Urothelium cell line (cell line): ENCODE measurements at regions not wholly inside any gene's neighbourhood (a gene's known extent, or its start where the extent isn't known, plus 50 kb on each side); places are given as distances from the start of the nearest gene placed in this dataset.

Experiments
- DNase-seq: peaks from one replicate; pipeline ENCODE4 v3.0.0; 2011; ENCODE audit warnings: low spot score, mixed read lengths
- FAIRE-seq: peaks from 2 replicates; lab custom pipeline; 2011; peaks lifted over from hg19 to GRCh38; lab: Jason Lieb, UNC

DNA sequence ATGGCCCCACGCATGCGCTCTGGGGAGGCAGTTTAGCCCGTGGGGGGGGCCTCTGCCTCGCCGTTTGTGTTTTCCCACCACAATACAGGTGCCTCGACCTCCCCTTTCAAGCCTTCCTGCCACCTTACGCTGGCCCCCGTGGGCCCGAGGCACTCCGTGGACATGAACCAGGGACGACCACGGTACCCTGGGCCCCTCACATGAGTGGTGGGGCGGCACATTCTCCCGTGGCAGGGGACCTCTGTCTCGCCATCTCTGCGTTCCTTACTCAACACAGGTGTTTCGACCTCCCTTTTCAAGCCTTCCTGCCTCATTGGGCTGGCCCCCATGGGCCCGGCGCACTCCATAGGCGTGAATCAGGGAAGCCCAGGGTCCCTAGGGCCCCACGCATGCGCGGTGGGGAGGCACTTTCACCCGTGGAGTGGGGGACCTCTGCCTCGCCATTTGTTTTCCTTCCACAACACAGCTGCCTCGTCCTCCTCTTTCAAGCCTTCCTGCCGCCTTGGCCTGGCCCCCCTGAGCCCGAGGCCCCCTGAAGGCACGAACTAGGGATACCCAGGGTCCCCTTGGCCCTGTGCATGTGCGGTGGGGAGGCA lies 339.5 kb downstream of the ALG10 start:
- peak; percentile 37 for FAIRE-seq

GRCh38 chr12:34363050-34363673 lies 340.9 kb downstream of the ALG10 start:
- FAIRE-seq (peak; percentile 79), DNase-seq (peak; percentile 87)

More for the DNA sequence above, 339.5 kb downstream of the ALG10 start:
- no peak for DNase-seq

DNA sequence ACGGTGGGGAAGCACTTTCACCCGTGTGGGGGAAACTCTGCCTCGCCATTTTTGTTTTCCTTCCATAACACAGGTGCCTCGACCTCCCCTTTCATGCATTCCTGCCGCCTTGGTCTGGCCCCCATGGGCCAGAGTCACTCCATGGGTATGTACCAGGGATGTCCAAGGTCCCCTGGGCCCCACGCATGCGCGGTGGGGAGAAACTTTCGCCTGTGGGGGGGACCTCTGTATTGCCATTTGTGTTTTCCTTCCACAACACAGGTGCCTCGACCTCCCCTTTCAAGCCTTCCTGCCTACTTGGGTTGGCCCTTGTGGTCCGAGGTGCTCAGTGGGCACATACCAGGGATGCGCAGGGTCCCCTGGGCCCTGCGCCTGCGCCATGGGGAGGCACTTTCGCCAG lies 345.8 kb downstream of the ALG10 start:
- no peak for FAIRE-seq
- DNase-seq = no peak

DNA sequence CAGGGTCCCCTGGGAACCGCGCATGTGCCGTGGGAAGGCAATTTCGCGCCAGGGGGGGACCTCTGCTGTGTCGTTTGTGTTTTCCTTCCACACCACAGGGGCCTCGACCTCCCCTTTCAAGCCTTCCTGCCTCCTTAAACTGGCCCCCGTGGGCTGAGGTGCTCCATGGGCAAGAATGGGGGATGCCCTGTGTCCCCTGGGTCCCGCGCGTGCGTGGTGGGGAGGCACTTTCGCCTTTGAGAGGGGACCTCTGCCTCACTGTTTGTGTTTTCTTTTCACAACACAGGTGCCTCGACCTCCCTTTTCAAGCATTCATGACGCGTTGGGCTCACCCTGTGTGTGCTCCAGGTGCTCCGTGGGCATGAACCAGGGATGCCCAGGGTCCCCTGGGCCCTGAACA lies 348.8 kb downstream of the ALG10 start:
- FAIRE-seq = no peak

GRCh38 chr12:34372003-34372402 lies 349.7 kb downstream of the ALG10 start:
- DNase-seq (no peak), FAIRE-seq (no peak)

More for the DNA sequence above, 348.8 kb downstream of the ALG10 start:
- DNase-seq = no peak

DNA sequence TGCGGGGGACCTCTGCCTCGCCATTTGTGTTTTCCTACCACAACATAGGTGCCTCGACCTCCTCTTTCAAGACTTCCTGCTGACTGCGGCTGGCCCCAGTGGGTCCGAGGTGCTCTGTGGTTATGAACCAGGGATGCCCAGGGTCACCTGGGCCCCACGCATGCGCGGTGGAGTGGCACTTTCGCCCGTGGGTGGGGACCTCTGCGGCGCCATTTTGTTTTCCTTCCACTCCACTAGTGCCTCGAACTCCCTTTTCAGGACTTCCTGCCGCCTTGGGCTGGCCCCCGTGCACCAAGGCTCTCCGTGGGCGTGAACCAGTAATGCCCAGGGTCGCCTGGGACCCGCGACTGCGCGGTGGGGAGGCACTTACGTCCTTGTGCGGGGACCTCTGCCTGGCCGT lies 351.6 kb downstream of the ALG10 start:
- FAIRE-seq (no peak), DNase-seq (no peak)

DNA sequence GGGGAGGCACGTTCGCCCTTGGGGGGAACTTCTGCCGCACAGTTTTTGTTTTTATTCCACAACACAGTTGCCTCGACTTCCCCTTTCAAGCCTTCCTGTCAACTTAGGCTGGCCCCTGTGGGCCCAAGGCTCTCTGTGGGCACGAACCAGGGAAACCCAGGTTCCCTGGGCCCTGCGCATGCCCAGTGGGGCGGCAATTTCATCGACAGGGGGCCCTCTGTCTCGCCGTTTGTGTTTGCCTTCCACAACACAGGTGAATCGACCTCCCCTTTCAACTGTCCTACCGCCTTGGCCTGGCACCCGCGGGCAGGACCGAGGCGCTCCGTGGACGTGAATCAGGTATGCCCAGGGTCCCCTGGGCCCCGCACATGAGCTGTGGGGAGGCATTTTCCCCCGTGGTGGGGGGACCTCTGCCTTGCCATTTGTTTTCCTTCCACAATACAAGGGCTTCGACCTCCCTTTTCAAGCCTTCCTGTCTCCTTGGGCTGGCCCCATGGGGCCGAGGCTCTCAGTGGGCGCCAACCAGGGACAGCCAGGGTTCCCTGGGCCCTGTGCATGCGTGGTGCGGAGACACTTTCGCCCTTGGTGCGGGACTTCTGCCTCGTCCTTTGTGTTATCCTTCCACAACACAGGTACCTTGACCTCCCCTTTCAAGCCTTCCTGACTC lies 354.0 kb downstream of the ALG10 start:
- FAIRE-seq (no peak), DNase-seq (no peak)

DNA sequence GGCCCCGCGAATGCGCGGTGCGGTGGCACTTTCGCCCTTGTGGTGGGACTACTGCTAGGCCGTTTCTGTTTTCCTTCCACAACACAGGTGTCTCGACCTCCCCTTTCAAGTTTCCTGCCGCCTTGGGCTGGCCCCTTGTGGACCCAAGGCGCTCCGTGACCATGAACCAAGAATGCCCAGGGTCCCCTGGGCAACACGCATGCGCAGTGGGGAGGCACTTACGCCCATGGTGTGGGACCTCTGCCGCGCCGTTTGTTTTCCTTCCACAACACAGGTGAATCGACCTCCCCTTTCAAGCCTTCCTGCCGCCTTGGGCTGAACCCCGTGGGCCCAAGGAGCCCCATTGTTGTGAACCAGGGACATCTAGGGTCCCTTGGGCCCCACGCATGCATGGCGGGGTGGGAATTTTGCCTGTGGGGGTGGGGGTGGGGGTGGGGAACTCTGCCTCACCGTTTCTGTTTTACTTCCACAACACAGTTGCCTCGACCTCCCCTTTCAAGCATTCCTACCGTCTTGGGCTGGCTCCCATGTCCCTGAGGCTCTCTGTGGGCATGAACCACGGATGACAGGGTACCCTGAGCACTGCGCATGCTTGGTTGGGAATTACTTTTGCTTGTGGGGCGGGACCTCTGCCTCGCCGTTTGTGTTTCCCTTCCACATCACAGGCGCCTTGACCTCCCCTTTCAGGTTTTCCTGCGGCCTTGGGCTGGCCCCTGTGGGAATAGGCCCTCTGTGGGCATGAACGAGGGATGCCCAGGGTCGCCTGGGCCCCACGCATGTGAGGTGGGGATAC lies 355.1 kb downstream of the ALG10 start:
- DNase-seq = no peak
- FAIRE-seq = no peak

GRCh38 chr12:34379142-34379541 lies 356.8 kb downstream of the ALG10 start:
- FAIRE-seq (peak; percentile 93), DNase-seq (peak; percentile 23)

DNA sequence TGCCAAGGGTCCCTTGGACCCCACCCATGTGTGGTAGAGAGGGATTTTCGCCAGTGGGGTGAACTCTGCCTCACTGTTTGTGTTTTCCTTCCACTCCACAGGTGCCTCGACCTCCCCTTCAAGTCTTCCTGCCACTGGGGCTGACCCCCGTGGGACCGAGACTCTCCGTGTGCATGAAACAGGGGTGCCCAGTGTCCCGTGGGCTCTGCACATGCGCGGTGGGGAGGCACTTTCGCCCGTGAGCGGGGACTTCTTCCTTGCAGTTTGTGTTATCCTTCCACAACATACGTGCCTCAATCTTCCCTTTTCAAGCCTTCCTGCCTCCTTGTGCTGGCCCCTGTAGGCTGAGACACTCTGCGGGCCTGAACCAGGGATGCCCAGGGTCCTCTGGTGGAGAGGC lies 362.4 kb downstream of the ALG10 start:
- FAIRE-seq = no peak
- no peak for DNase-seq

- no peak for DNase-seq
- FAIRE-seq = no peak
Observed at GRCh38 chr12:34386016-34386415, 363.7 kb downstream of the ALG10 start.

DNA sequence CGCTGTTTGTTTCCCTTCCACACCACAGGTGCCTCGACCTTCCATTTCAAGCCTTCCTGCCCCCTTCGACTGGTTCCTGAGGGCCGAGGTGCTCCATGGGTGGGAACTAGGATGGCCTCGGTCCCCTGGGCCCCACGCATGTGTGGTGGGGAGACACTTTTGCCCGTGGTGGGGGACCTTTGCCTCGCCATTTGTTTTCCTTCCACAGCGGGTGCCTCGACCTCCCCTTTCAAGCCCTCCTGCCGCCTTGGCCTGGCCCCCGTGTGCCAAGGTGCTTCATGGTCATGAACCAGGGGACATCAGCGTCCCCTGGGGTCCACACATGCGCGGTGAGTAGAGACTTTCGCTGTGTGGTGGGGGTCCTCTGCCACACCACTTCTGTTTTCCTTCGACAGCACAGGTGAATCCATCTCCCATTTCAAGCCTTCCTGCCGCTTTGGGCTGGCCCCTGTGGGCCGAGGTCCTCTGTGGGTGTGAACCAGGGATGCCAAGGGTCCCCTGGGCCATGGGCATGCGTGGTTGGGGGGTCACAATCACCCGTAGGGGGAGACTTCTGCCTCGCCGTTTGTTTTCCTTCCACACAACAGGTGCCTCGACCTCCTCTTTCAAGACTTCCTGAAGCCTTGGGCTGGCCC lies 364.4 kb downstream of the ALG10 start:
- no peak for FAIRE-seq
- DNase-seq = no peak

DNA sequence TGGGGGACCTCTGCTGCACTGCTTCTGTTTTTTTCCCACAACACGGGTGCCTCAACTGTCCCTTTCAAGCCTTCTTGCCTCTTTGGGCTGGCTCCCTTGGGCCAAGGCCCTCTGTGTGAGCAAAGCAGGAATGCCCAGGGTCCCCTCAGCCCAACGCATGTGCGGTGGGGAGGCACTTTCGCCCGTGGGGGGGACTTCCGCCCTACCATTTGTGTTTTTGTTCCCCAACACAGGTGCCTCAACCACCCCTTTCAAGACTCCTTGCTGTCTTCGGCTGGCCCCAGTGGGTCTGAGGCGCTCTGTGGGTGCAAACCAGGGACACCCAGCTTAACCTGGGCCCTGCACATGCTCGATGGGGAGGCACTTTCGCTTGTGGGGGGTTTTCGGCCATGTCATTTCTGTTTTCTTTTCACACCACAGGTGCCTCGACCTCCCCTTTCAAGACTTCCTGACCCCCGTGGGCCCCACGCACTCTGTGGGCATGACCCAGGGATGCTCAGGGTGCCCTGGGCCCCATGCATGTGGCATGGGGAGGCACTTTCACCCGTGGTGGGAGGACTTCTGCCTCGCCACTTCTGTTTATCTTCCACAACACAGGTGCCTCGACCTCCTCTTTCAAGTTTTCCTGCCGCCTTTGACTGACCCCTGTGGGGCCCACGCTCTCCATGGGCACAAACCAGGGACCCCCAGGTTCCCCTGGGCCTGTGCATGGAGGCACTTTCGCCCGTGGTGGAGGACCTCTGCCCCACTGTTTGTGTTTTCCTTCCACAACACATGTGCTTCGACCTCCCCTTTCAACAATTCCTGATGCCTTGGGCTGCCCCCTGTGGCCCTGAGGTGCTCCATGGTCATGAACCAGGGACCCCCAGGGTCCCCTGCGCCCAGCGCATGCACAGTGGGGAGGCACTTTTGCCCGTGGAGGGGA lies 365.7 kb downstream of the ALG10 start:
- DNase-seq (no peak), FAIRE-seq (no peak)

GRCh38 chr12:34388636-34389377 lies 366.5 kb downstream of the ALG10 start:
- no peak for FAIRE-seq
- no peak for DNase-seq

GRCh38 chr12:34389378-34390170 lies 367.3 kb downstream of the ALG10 start:
- FAIRE-seq (no peak), DNase-seq (peak; percentile 33)

- FAIRE-seq (peak; percentile 83), DNase-seq (no peak)
Observed at GRCh38 chr12:34390171-34390841, 368.0 kb downstream of the ALG10 start.

GRCh38 chr12:34390846-34391700 lies 368.8 kb downstream of the ALG10 start:
- DNase-seq (no peak), FAIRE-seq (no peak)
